ENCODE measurements at regions not wholly inside any gene's neighbourhood (a gene's known extent, or its start where the extent isn't known, plus 50 kb on each side); places are given as distances from the start of the nearest gene placed in this dataset.

GRCh38 chr15:38743147-38743546 is 178.5 kb upstream of the RASGRP1 start:
- Histone ChIP-seq H3K36me3 (no peaks in the 10 kb centered on the region), H3K27ac (no peak overlapping the region), H3K9me3 (no peaks in the 10 kb centered on the region), H3K27me3 (no peaks in the 10 kb centered on the region), H3K4me3 (no peak overlapping the region), H3K4me1 (no peaks in the 10 kb centered on the region)
- no peak for DNase-seq
- no peak for TF ChIP-seq CTCF (IDR thresholded peaks at IDR 0.05)
- intact Hi-C loops (cut with DNase I; ENCODE audit: low total_unique reads), result no loop called here

- no peak for DNase-seq
- H3K4me1 ChIP-seq, result no peaks in the 10 kb centered on the region
- H3K36me3 ChIP-seq, result no peaks in the 10 kb centered on the region
- H3K4me3 ChIP-seq, result no peak overlapping the region
- no peaks in the 10 kb centered on the region for H3K27me3 ChIP-seq
- TF ChIP-seq CTCF (IDR thresholded peaks at IDR 0.05), result no peak
- H3K27ac ChIP-seq, result no peak overlapping the region
- no peaks in the 10 kb centered on the region for H3K9me3 ChIP-seq
- intact Hi-C loops (cut with DNase I; ENCODE audit: low total_unique reads), result no loop called here
These were observed 180.5 kb upstream of the RASGRP1 start for GRCh38 chr15:38745126-38745525.

- intact Hi-C loops (cut with DNase I; ENCODE audit: low total_unique reads), result no loop called here
- no peaks in the 10 kb centered on the region for H3K36me3 ChIP-seq
- no peaks in the 10 kb centered on the region for H3K4me1 ChIP-seq
- no peak overlapping the region for H3K27ac ChIP-seq
- DNase-seq, result no peak
- H3K27me3 ChIP-seq, result no peaks in the 10 kb centered on the region
- no peaks in the 10 kb centered on the region for H3K9me3 ChIP-seq
- H3K4me3 ChIP-seq, result no peak overlapping the region
- TF ChIP-seq CTCF (IDR thresholded peaks at IDR 0.05), result no peak
These were observed 181.0 kb upstream of the RASGRP1 start for GRCh38 chr15:38745626-38746025.

- Histone ChIP-seq H3K36me3 (no peaks in the 10 kb centered on the region), H3K27me3 (no peaks in the 10 kb centered on the region), H3K9me3 (no peaks in the 10 kb centered on the region), H3K27ac (no peak overlapping the region), H3K4me1 (no peaks in the 10 kb centered on the region), H3K4me3 (no peak overlapping the region)
- intact Hi-C loops (cut with DNase I; ENCODE audit: low total_unique reads), result no loop called here
- TF ChIP-seq CTCF (IDR thresholded peaks at IDR 0.05), result no peak
- no peak for DNase-seq
These were observed 181.6 kb upstream of the RASGRP1 start for GRCh38 chr15:38746211-38746610.

- DNase-seq, result no peak
- Histone ChIP-seq H3K36me3 (no peaks in the 10 kb centered on the region), H3K4me1 (no peaks in the 10 kb centered on the region), H3K9me3 (no peaks in the 10 kb centered on the region), H3K27ac (no peak overlapping the region), H3K4me3 (no peak overlapping the region), H3K27me3 (no peaks in the 10 kb centered on the region)
- TF ChIP-seq CTCF (IDR thresholded peaks at IDR 0.05), result no peak
- intact Hi-C loops (cut with DNase I; ENCODE audit: low total_unique reads), result no loop called here
These were observed 184.1 kb upstream of the RASGRP1 start for GRCh38 chr15:38748710-38749109.

GRCh38 chr15:38750786-38751185 is 186.2 kb upstream of the RASGRP1 start:
- DNase-seq, result no peak
- H3K9me3 ChIP-seq, result no peaks in the 10 kb centered on the region

More at GRCh38 chr15:38750786-38751185, 186.2 kb upstream of the RASGRP1 start:
- H3K36me3 ChIP-seq, result no peaks in the 10 kb centered on the region
- no peaks in the 10 kb centered on the region for H3K4me1 ChIP-seq
- no peak for TF ChIP-seq CTCF (IDR thresholded peaks at IDR 0.05)
- no peak overlapping the region for H3K4me3 ChIP-seq
- no peak overlapping the region for H3K27ac ChIP-seq
- intact Hi-C loops (cut with DNase I; ENCODE audit: low total_unique reads), result no loop called here
- no peaks in the 10 kb centered on the region for H3K27me3 ChIP-seq
